ENCODE measurements at regions not wholly inside any gene's neighbourhood (a gene's known extent, or its start where the extent isn't known, plus 50 kb on each side); places are given as distances from the start of the nearest gene placed in this dataset.

- no peak for TF ChIP-seq YY1 (IDR thresholded peaks at IDR 0.05; ENCODE audit: low read depth, low read length)
- TF ChIP-seq ZNF274 (IDR thresholded peaks at IDR 0.05; ENCODE audit: borderline replicate concordance, extremely low read depth, low read length), result no peak
- TF ChIP-seq TCF12 (IDR thresholded peaks at IDR 0.05; ENCODE audit: low read depth, low read length), result no peak
- no peak for TF ChIP-seq SP1 (IDR thresholded peaks at IDR 0.05; ENCODE audit: low read depth, low read length)
- TF ChIP-seq, protein P1, sequence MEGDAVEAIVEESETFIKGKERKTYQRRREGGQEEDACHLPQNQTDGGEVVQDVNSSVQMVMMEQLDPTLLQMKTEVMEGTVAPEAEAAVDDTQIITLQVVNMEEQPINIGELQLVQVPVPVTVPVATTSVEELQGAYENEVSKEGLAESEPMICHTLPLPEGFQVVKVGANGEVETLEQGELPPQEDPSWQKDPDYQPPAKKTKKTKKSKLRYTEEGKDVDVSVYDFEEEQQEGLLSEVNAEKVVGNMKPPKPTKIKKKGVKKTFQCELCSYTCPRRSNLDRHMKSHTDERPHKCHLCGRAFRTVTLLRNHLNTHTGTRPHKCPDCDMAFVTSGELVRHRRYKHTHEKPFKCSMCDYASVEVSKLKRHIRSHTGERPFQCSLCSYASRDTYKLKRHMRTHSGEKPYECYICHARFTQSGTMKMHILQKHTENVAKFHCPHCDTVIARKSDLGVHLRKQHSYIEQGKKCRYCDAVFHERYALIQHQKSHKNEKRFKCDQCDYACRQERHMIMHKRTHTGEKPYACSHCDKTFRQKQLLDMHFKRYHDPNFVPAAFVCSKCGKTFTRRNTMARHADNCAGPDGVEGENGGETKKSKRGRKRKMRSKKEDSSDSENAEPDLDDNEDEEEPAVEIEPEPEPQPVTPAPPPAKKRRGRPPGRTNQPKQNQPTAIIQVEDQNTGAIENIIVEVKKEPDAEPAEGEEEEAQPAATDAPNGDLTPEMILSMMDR (IDR thresholded peaks at IDR 0.05; ENCODE audit: control extremely low read depth in 1 of 3, insufficient read depth in 1 of 3, low read depth in 1 of 3, low read length in 3 of 3), result no peak
- no peak for TF ChIP-seq JUN (IDR thresholded peaks at IDR 0.05; ENCODE audit: low read depth, low read length)
- TF ChIP-seq CREB1 (IDR thresholded peaks at IDR 0.05), result no peak
- TF ChIP-seq RAD21 (IDR thresholded peaks at IDR 0.05 in 1 of 2, conservative IDR thresholded peaks at IDR 0.05 in 1 of 2; ENCODE audit: low read depth in 2 of 2, low read length in 2 of 2), result no peak
These were observed 348.4 kb downstream of the EFNB2 start for GRCh38 chr13:106187101-106187500.
